Loucy (cell line): ENCODE measurements at regions not wholly inside any gene's neighbourhood (a gene's known extent, or its start where the extent isn't known, plus 50 kb on each side); places are given as distances from the start of the nearest gene placed in this dataset.

Experiments
- H2AFZ ChIP-seq: fragments of 200-600 bp; sonication (generic); 2 replicates; pipeline ENCODE4 v1.6.0; 2016; ENCODE audit warnings: antibody characterized with exemption, mild to moderate bottlenecking, low read length, moderate library complexity
- H3F3A ChIP-seq: fragments of 200-600 bp; 2 replicates; pipeline ENCODE4 v1.6.0; 2016; ENCODE audit warnings: antibody characterized with exemption, low read depth, mild to moderate bottlenecking
- H3K27me3 ChIP-seq: fragments of 200-600 bp; sonication (generic); 2 replicates; pipeline ENCODE4 v1.6.1; 2014; ENCODE audit warnings: low read length, mild to moderate bottlenecking; ENCODE audit not compliant: insufficient read depth, poor library complexity, severe bottlenecking
- H3K36me3 ChIP-seq: fragments of 200-600 bp; sonication (generic); 2 replicates; pipeline ENCODE4 v1.6.1; 2016; ENCODE audit warnings: low read length; ENCODE audit not compliant: insufficient read depth
- H3K4me1 ChIP-seq: fragments of 200-600 bp; sonication (generic); 2 replicates; pipeline ENCODE4 v1.5.1; 2014; ENCODE audit warnings: low read length, mild to moderate bottlenecking; ENCODE audit not compliant: insufficient read depth, poor library complexity, severe bottlenecking
- H3K4me2 ChIP-seq: fragments of 200-600 bp; sonication (generic); 2 replicates; pipeline ENCODE4 v1.6.0; 2014; ENCODE audit warnings: antibody characterized with exemption, low read length, low read depth, mild to moderate bottlenecking; ENCODE audit not compliant: poor library complexity, severe bottlenecking
- H3K4me3 ChIP-seq: fragments of 200-600 bp; sonication (generic); 2 replicates; pipeline ENCODE4 v1.5.1; 2014; ENCODE audit warnings: low read length, mild to moderate bottlenecking, mixed read lengths; ENCODE audit not compliant: poor library complexity, severe bottlenecking
- H3K79me2 ChIP-seq: fragments of 200-600 bp; sonication (generic); 2 replicates; pipeline ENCODE4 v1.6.1; 2014; ENCODE audit warnings: low read length; ENCODE audit not compliant: insufficient read depth
- H3K9ac ChIP-seq: fragments of 200-600 bp; sonication (generic); 2 replicates; pipeline ENCODE4 v1.6.0; 2014; ENCODE audit warnings: mild to moderate bottlenecking, low read depth, low read length, moderate library complexity; ENCODE audit not compliant: poor library complexity, severe bottlenecking
- H3K9me2 ChIP-seq: fragments of 200-600 bp; sonication (generic); replicated peaks from 2 replicates; pipeline ENCODE4 v1.6.1; 2016; ENCODE audit warnings: low read depth, low read length, mixed read lengths
- H3K9me3 ChIP-seq: fragments of 200-600 bp; sonication (generic); 2 replicates; pipeline ENCODE4 v1.6.1; 2014; ENCODE audit warnings: mild to moderate bottlenecking, antibody characterized with exemption, low read length, low read depth; ENCODE audit not compliant: insufficient read depth
- H4K20me1 ChIP-seq: fragments of 200-600 bp; sonication (generic); 2 replicates; pipeline ENCODE4 v1.6.0; 2014; ENCODE audit warnings: antibody characterized with exemption, low read length, mild to moderate bottlenecking; ENCODE audit not compliant: insufficient read depth, poor library complexity, severe bottlenecking
- EZH2phosphoT487 ChIP-seq: fragments of 200-600 bp; IDR thresholded peaks from 2 replicates; pipeline ENCODE4 v1.6.1; 2018; ENCODE audit warnings: antibody characterized with exemption, mild to moderate bottlenecking, moderate library complexity, borderline replicate concordance
- TF ChIP-seq, protein P1 (sequence below): fragments of 200-600 bp; sonication (generic); conservative IDR thresholded peaks from 2 replicates; pipeline ENCODE4 v1.5.1; 2014; ENCODE audit warnings: mild to moderate bottlenecking, antibody characterized with exemption, low read length

DNA sequence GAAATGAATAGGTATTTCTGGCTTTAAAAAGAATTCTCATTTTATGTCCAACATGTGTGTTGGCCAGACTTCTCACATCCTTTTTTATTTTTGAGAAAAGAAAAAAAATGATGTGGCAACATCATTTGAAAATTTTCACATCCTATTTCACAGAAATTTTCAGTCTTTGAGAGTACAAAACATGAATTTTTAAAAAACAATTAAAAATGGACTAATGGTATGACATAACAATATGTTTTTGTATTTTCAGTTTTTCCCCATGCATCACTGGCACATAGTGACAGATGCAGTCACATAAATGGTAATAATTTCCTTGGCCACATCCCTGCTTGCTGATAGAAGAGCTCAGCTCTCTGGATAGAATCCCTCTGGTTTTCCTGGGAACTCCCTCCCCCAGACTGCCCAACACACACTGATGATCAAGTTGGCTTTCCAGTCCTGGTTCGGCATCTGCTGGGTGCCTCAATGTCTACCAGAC is 188.5 kb upstream of the AGR3 start:
- Histone ChIP-seq H2AFZ (no peak overlapping the region), H3K4me3 (no peak overlapping the region), H3K27me3 (no peaks in the 10 kb centered on the region), H3K4me2 (no peak overlapping the region), H3K36me3 (no peaks in the 10 kb centered on the region), H3K4me1 (no peaks in the 10 kb centered on the region), H4K20me1 (no peaks in the 10 kb centered on the region), H3K9me2 (no peaks in the 10 kb centered on the region), H3K9ac (no peak overlapping the region), H3F3A (no peaks in the 10 kb centered on the region), H3K9me3 (no peaks in the 10 kb centered on the region), H3K79me2 (no peaks in the 10 kb centered on the region)
- TF ChIP-seq, protein P1, sequence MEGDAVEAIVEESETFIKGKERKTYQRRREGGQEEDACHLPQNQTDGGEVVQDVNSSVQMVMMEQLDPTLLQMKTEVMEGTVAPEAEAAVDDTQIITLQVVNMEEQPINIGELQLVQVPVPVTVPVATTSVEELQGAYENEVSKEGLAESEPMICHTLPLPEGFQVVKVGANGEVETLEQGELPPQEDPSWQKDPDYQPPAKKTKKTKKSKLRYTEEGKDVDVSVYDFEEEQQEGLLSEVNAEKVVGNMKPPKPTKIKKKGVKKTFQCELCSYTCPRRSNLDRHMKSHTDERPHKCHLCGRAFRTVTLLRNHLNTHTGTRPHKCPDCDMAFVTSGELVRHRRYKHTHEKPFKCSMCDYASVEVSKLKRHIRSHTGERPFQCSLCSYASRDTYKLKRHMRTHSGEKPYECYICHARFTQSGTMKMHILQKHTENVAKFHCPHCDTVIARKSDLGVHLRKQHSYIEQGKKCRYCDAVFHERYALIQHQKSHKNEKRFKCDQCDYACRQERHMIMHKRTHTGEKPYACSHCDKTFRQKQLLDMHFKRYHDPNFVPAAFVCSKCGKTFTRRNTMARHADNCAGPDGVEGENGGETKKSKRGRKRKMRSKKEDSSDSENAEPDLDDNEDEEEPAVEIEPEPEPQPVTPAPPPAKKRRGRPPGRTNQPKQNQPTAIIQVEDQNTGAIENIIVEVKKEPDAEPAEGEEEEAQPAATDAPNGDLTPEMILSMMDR = no peak
- TF ChIP-seq EZH2phosphoT487 = no peak

DNA sequence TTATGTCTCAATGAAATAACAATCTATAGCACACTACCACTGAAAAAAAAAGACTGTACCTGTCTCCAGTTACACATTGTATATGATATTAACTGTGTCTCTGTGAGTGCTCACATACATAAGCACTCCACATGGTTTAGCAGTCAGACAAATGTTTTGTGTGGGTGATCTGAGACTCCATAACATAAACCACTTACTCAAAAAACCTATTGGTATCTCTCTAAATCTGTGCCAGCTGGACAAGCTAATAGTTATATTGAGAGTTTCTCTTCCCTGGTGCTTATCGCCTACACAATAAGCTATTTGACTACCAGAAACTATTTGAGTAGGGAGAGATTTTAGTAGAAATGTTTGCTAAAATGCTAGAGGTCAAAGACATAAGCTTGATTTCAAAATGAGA is 190.1 kb upstream of the AGR3 start:
- TF ChIP-seq, protein P1 = no peak
- TF ChIP-seq EZH2phosphoT487 = no peak
- no peaks in the 10 kb centered on the region for H3K9me2 ChIP-seq
- no peaks in the 10 kb centered on the region for H3F3A ChIP-seq
- no peak overlapping the region for H3K9ac ChIP-seq
- H4K20me1 ChIP-seq = no peaks in the 10 kb centered on the region
- no peaks in the 10 kb centered on the region for H3K36me3 ChIP-seq
- no peak overlapping the region for H3K4me3 ChIP-seq
- no peaks in the 10 kb centered on the region for H3K4me1 ChIP-seq
- H2AFZ ChIP-seq = no peak overlapping the region
- no peaks in the 10 kb centered on the region for H3K9me3 ChIP-seq
- H3K79me2 ChIP-seq = no peaks in the 10 kb centered on the region
- no peaks in the 10 kb centered on the region for H3K27me3 ChIP-seq
- no peak overlapping the region for H3K4me2 ChIP-seq

DNA sequence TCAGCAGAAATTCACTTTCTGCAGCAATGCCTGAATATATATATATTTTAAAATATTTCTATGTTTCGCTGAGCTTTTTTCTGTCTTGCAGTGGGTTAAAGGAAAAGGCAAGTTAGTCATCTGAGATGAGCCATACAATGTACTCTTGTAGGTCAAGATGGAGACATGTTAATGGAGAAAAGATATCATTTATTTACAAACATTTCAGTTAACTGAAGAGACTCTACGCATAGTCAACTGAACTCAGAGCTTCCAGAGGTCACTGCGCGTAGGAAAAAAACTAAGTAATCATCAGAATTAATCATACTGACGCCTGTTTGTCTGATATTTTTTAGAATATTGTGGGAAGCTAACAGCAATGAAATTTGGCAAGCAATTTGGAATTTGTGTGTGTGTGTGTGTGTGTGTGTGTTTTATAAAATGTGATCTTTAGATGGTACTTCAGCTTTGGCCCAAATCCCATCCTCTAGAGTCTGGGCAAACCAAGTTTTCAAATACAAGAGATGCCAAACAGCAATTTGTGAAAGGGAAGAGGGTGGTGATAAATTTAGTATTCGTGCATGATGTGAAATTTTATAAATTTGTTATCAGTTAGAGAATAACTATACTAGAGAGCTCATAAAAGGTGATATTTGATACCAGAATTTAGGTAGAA is 193.9 kb upstream of the AGR3 start:
- no peak overlapping the region for H2AFZ ChIP-seq
- no peak overlapping the region for H3K4me2 ChIP-seq
- no peak overlapping the region for H3K9ac ChIP-seq
- no peak overlapping the region for H3K4me3 ChIP-seq
- TF ChIP-seq, protein P1 = no peak
- TF ChIP-seq EZH2phosphoT487 = no peak
- H3K27me3 ChIP-seq = no peaks in the 10 kb centered on the region
- no peaks in the 10 kb centered on the region for H3K9me3 ChIP-seq
- H4K20me1 ChIP-seq = no peaks in the 10 kb centered on the region
- H3K36me3 ChIP-seq = no peaks in the 10 kb centered on the region
- no peaks in the 10 kb centered on the region for H3K79me2 ChIP-seq
- H3F3A ChIP-seq = no peaks in the 10 kb centered on the region
- no peaks in the 10 kb centered on the region for H3K9me2 ChIP-seq
- no peaks in the 10 kb centered on the region for H3K4me1 ChIP-seq
